ENCODE measurements at regions not wholly inside any gene's neighbourhood (a gene's known extent, or its start where the extent isn't known, plus 50 kb on each side); places are given as distances from the start of the nearest gene placed in this dataset.
A peak's percentile ranks its signal among the peaks of the same experiment; 100 is the strongest.
"Not testable (repeated sequence)": the region's sequence is repeated elsewhere in the genome, so short reads cannot be mapped to it uniquely, and the experiment has no call there.

- H3K27ac Mint-ChIP-seq: no peak overlapping the region
- H3K36me3 Mint-ChIP-seq (ENCODE audit: low read depth): no peaks in the 10 kb centered on the region
- CTCF ChIA-PET: interaction anchor here (0.6 to 5.4 kb wide), 23 partner anchors 8 to 1724 kb away, joined by 3 to 109 read pairs (median 4); partner anchors contain the start of gene NT5E
- no peaks in the 10 kb centered on the region for H3K9me3 Mint-ChIP-seq
- H3K4me3 Mint-ChIP-seq: no peak overlapping the region
- peak; percentile 71 for DNase-seq
- H3K4me1 Mint-ChIP-seq (ENCODE audit: low read depth): no peaks in the 10 kb centered on the region
- intact Hi-C loops (cut with micrococcal nuclease): loop anchor here (1.0 to 5.0 kb wide), 3 partner anchors 128 to 322 kb away; no protein-coding TSS in a partner anchor
- H3K27me3 Mint-ChIP-seq (ENCODE audit: low read depth): peaks cover 2% of the 10 kb centered on the region
These were observed 94.9 kb upstream of the NT5E start for GRCh38 chr6:85354761-85355618.

- Mint-ChIP-seq H3K27ac (no peak overlapping the region), H3K4me3 (no peak overlapping the region), H3K9me3 (no peaks in the 10 kb centered on the region), H3K4me1 (ENCODE audit: low read depth) (no peaks in the 10 kb centered on the region), H3K36me3 (ENCODE audit: low read depth) (no peaks in the 10 kb centered on the region), H3K27me3 (ENCODE audit: low read depth) (peaks cover 6% of the 10 kb centered on the region)
- CTCF ChIA-PET: interaction anchor here (0.6 to 5.4 kb wide), 6 partner anchors 15 to 187 kb away, joined by 3 to 109 read pairs (median 4); no protein-coding TSS in a partner anchor
- intact Hi-C loops (cut with micrococcal nuclease): no loop called here
- DNase-seq: no peak
These were observed 96.9 kb upstream of the NT5E start for GRCh38 chr6:85353012-85353411.

DNA sequence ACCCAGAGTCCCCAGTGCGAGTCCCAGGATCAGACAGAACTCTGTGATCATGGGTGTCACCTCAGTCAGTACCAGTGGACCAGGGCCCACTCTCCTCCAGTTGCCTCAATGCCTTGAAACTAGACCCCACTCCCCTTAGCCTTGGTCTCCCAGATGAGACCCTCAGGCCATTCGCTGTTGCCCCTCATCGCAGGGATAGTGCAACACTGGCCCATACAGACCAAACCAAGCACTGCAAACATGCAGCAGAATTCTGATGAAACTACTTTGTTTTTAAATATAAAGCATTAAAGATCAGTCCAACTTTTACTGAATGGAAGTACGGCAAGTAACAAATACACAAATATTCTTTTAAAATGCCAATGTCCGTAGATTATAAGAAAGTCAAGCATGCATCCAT is 101.2 kb upstream of the NT5E start:
- intact Hi-C loops (cut with micrococcal nuclease): no loop called here
- H3K36me3 Mint-ChIP-seq (ENCODE audit: low read depth): no peaks in the 10 kb centered on the region
- CTCF ChIA-PET: interaction anchor here (0.6 to 1.0 kb wide), 2 partner anchors 12 to 1618 kb away, joined by 3 to 5 read pairs; no protein-coding TSS in a partner anchor
- no peak overlapping the region for H3K27ac Mint-ChIP-seq
- H3K9me3 Mint-ChIP-seq: no peaks in the 10 kb centered on the region
- H3K27me3 Mint-ChIP-seq (ENCODE audit: low read depth): peaks cover 14% of the 10 kb centered on the region
- DNase-seq: no peak
- H3K4me3 Mint-ChIP-seq: no peak overlapping the region
- no peaks in the 10 kb centered on the region for H3K4me1 Mint-ChIP-seq (ENCODE audit: low read depth)

DNA sequence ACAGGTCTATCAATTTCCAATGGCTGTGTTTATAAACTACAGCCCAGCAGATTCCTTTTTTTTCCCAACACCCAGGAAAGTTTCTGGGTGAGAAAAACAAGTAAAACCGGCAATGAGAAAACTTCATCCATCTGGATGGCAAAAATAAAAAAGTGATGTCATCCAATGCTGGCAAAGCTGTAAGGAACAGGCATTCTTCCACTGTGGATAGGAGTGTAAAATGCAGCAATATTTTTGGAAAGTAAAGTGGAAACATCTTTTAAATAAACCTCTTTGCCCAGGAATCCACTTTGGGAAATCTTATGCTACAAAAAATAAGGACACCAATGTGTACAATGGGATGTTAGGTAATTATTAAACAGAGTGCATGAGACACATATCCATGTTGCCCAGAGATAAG is 102.1 kb upstream of the NT5E start:
- no peak for DNase-seq
- Mint-ChIP-seq H3K27ac (no peak overlapping the region), H3K4me3 (no peak overlapping the region), H3K4me1 (ENCODE audit: low read depth) (no peaks in the 10 kb centered on the region), H3K27me3 (ENCODE audit: low read depth) (peaks cover 16% of the 10 kb centered on the region), H3K9me3 (no peaks in the 10 kb centered on the region), H3K36me3 (ENCODE audit: low read depth) (no peaks in the 10 kb centered on the region)
- CTCF ChIA-PET: interaction anchor here (0.7 to 1.0 kb wide), 2 partner anchors 12 to 128 kb away, joined by 3 to 5 read pairs; no protein-coding TSS in a partner anchor
- intact Hi-C loops (cut with micrococcal nuclease): no loop called here

DNA sequence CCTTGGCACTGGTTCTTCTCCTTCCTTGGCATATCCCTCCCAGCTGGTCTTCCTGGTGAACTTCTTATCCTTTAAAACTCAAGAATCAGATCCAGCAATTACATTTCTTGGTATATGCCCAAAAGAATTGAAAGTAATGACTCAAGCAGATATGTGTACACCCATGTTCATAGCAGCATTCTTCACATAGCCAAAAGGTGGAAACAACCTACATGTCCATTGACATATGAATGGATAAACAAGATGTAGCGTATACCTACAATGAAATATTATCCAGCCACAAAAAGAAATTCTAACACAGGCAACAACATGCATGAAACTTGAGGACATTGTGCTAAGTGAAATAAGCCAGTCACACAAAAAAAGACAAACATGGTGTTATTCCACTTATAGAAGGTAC is 103.7 kb upstream of the NT5E start:
- CTCF ChIA-PET: interaction anchor here (0.7 to 1.0 kb wide), 2 partner anchors 9 to 565 kb away, joined by 3 to 4 read pairs; no protein-coding TSS in a partner anchor
- no peak for DNase-seq
- Mint-ChIP-seq H3K9me3 (no peaks in the 10 kb centered on the region), H3K27ac (no peak overlapping the region), H3K36me3 (ENCODE audit: low read depth) (no peaks in the 10 kb centered on the region), H3K4me3 (no peak overlapping the region), H3K27me3 (ENCODE audit: low read depth) (peaks cover 21% of the 10 kb centered on the region), H3K4me1 (ENCODE audit: low read depth) (no peaks in the 10 kb centered on the region)
- intact Hi-C loops (cut with micrococcal nuclease): no loop called here

- Mint-ChIP-seq H3K4me3 (no peak overlapping the region), H3K4me1 (ENCODE audit: low read depth) (no peaks in the 10 kb centered on the region), H3K36me3 (ENCODE audit: low read depth) (no peaks in the 10 kb centered on the region), H3K27me3 (ENCODE audit: low read depth) (peaks cover 21% of the 10 kb centered on the region), H3K9me3 (no peaks in the 10 kb centered on the region), H3K27ac (no peak overlapping the region)
- intact Hi-C loops (cut with micrococcal nuclease): no loop called here
- CTCF ChIA-PET: interaction anchor here (1.0 to 1.5 kb wide), 3 partner anchors 21 to 138 kb away, joined by 3 to 5 read pairs (median 4); no protein-coding TSS in a partner anchor
- no peak for DNase-seq
These were observed 104.9 kb upstream of the NT5E start for GRCh38 chr6:85344996-85345395.

- Mint-ChIP-seq H3K9me3 (no peaks in the 10 kb centered on the region), H3K4me3 (no peak overlapping the region), H3K36me3 (ENCODE audit: low read depth) (no peaks in the 10 kb centered on the region), H3K27me3 (ENCODE audit: low read depth) (peaks cover 18% of the 10 kb centered on the region), H3K27ac (no peak overlapping the region), H3K4me1 (ENCODE audit: low read depth) (no peaks in the 10 kb centered on the region)
- intact Hi-C loops (cut with micrococcal nuclease): no loop called here
- DNase-seq: no peak
- CTCF ChIA-PET: interaction anchor here (0.9 to 1.3 kb wide), 3 partner anchors 11 to 140 kb away, joined by 3 to 7 read pairs (median 4); no protein-coding TSS in a partner anchor
These were observed 106.5 kb upstream of the NT5E start for GRCh38 chr6:85343428-85343827.

DNA sequence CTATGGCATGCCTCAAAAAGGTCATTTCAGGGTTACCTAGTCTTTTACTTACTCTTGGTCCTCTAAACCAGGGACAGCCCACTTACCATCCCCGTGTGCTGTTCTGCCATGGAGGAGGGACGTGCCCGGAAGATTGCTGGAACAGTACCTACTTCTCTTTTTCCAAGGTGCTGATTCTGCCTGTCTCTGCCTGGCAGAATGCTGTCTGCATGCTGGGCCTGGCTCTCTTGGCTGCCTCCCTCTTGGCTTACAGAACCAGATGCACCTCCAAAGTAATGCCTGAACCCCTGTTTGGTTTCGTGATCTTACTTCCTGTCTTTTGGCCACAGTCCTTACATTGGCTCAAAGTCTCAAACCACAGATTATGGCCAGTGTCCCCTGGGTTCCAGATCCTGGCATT is 120.7 kb upstream of the NT5E start:
- no peak overlapping the region for H3K4me3 Mint-ChIP-seq
- intact Hi-C loops (cut with micrococcal nuclease): loop anchor here (10.0 kb wide), 1 partner anchor 554 kb away; no protein-coding TSS in a partner anchor

GRCh38 chr6:85325811-85326210 is 124.1 kb upstream of the NT5E start:
- H3K9me3 Mint-ChIP-seq; H3K27ac Mint-ChIP-seq; DNase-seq; H3K4me1 Mint-ChIP-seq (ENCODE audit: low read depth); H3K36me3 Mint-ChIP-seq (ENCODE audit: low read depth); H3K4me3 Mint-ChIP-seq; CTCF ChIA-PET: not testable (repeated sequence)
- intact Hi-C loops (cut with micrococcal nuclease): loop anchor here (10.0 kb wide), 1 partner anchor 551 kb away; no protein-coding TSS in a partner anchor
- H3K27me3 Mint-ChIP-seq (ENCODE audit: low read depth): peaks cover 11% of the 10 kb centered on the region

More for the DNA sequence above, 120.7 kb upstream of the NT5E start:
- H3K9me3 Mint-ChIP-seq: no peaks in the 10 kb centered on the region
- no peaks in the 10 kb centered on the region for H3K36me3 Mint-ChIP-seq (ENCODE audit: low read depth)
- CTCF ChIA-PET: no interaction called here
- no peak for DNase-seq
- H3K27ac Mint-ChIP-seq: no peak overlapping the region
- no peaks in the 10 kb centered on the region for H3K4me1 Mint-ChIP-seq (ENCODE audit: low read depth)
- peaks cover 5% of the 10 kb centered on the region for H3K27me3 Mint-ChIP-seq (ENCODE audit: low read depth)

DNA sequence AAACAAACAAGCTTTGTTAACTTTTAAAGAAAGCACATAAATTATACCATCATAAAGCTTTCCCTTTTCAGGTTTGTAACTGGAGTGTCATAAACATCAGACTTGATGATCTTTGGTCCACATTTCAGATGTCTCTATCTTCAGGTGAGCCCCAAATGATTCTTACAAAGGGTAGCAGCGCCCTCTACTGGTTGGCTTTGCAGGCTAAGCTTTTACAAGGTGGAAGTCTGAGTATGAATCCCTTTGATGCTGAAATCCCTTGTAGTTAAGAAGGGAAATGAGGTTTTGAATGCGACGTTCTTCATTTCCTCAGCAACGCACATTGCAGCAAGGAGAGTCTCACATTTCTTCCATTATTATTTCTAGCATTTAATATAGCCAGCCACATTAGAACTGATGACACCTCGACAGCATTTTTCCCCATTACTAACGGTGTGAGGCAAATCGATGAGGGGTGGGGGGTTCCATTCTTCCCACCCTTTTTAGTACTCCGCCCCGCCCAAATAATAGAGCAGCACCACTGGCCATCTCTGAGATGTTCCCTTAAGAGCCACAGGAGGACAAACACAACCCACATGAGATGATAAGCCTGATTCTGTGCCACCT is 126.3 kb upstream of the NT5E start:
- Mint-ChIP-seq H3K4me1 (ENCODE audit: low read depth) (no peaks in the 10 kb centered on the region), H3K27ac (no peak overlapping the region), H3K4me3 (no peak overlapping the region), H3K9me3 (peaks cover 4% of the 10 kb centered on the region), H3K27me3 (ENCODE audit: low read depth) (peaks cover 6% of the 10 kb centered on the region), H3K36me3 (ENCODE audit: low read depth) (no peaks in the 10 kb centered on the region)
- CTCF ChIA-PET: interaction anchor here (0.8 to 2.7 kb wide), 14 partner anchors 10 to 1787 kb away, joined by 3 to 13 read pairs (median 4); no protein-coding TSS in a partner anchor
- DNase-seq: peak; percentile 88
- intact Hi-C loops (cut with micrococcal nuclease): loop anchor here (1.0 to 10.0 kb wide), 4 partner anchors 549 to 1439 kb away; partner anchors contain the start of gene CEP162

- H3K36me3 Mint-ChIP-seq (ENCODE audit: low read depth): no peaks in the 10 kb centered on the region
- intact Hi-C loops (cut with micrococcal nuclease): loop anchor here (1.0 to 10.0 kb wide), 4 partner anchors 548 to 1438 kb away; partner anchors contain the start of gene CEP162
These were observed 127.3 kb upstream of the NT5E start for GRCh38 chr6:85322446-85323105.

More at GRCh38 chr6:85322446-85323105, 127.3 kb upstream of the NT5E start:
- CTCF ChIA-PET: interaction anchor here (0.7 to 2.7 kb wide), 14 partner anchors 9 to 1787 kb away, joined by 3 to 13 read pairs (median 4); no protein-coding TSS in a partner anchor
- H3K27ac Mint-ChIP-seq: no peak overlapping the region
- peaks cover 7% of the 10 kb centered on the region for H3K9me3 Mint-ChIP-seq
- H3K27me3 Mint-ChIP-seq (ENCODE audit: low read depth): peaks cover 6% of the 10 kb centered on the region
- no peak for DNase-seq
- no peak overlapping the region for H3K4me3 Mint-ChIP-seq
- H3K4me1 Mint-ChIP-seq (ENCODE audit: low read depth): no peaks in the 10 kb centered on the region

All from activated naive CD4-positive, alpha-beta T cell treated with anti-CD3 and anti-CD28 coated beads for 36 hours (primary cell).